SK-N-SH (cell line): ENCODE measurements at regions not wholly inside any gene's neighbourhood (a gene's known extent, or its start where the extent isn't known, plus 50 kb on each side); places are given as distances from the start of the nearest gene placed in this dataset.

Experiments used
- CTCF ChIA-PET: fragments of 300-600, 350-600 bp; formaldehyde crosslinking; extraction: SDS; loops from one replicate; lab custom pipeline; 2021; lab: Yijun Ruan, JAX
- POLR2A ChIA-PET: fragments of 350-600 bp; sonication (Branson Sonifier 250); formaldehyde crosslinking; extraction: SDS; loops from one replicate; lab custom pipeline; 2020; ENCODE audit warnings: antibody characterized with exemption, inconsistent platforms; lab: Yijun Ruan, JAX
- DNase-seq: peaks from one replicate; pipeline ENCODE4 v3.0.0; 2012
- H2AFZ ChIP-seq: fragments of 200-600 bp; sonication (generic); 2 replicates; pipeline ENCODE4 v1.8.1; 2016; ENCODE audit warnings: antibody characterized with exemption, mild to moderate bottlenecking, low read depth
- H3F3A ChIP-seq: fragments of 200-600 bp; sonication (generic); replicated peaks from 2 replicates; pipeline ENCODE3; 2016; ENCODE audit warnings: antibody characterized with exemption, mild to moderate bottlenecking; ENCODE audit not compliant: insufficient read depth
- H3K27ac ChIP-seq, 2 experiments: fragments of 200-500 bp in 1 of 2; fragments of 200-600 bp in 1 of 2; sonication (Bioruptor generic) in 1 of 2; sonication (generic), shearing (Covaris generic) in 1 of 2; 2 replicates each; pipeline versions ENCODE4 v1.5.1 to v1.6.1; 2014 to 2016; ENCODE audit warnings: low read depth in 2 of 2, inconsistent platforms in 1 of 2, low read length in 1 of 2, mild to moderate bottlenecking in 1 of 2, mixed read lengths in 1 of 2
- H3K27me3 ChIP-seq: fragments of 200-600 bp; sonication (generic), shearing (Covaris generic); 2 replicates; pipeline ENCODE4 v1.6.1; 2016; ENCODE audit warnings: mixed run types; ENCODE audit not compliant: insufficient read depth
- H3K36me3 ChIP-seq, 2 experiments: fragments of 200-500 bp in 1 of 2; fragments of 200-600 bp in 1 of 2; sonication (Bioruptor generic) in 1 of 2; sonication (generic) in 1 of 2; replicated peaks in 1 of 2; 2 replicates each; pipeline versions ENCODE3 to v1.5.1; 2014 to 2016; ENCODE audit warnings: low read length in 1 of 2, mild to moderate bottlenecking in 1 of 2; ENCODE audit not compliant: insufficient read depth in 2 of 2, control insufficient read depth in 1 of 2
- H3K4me1 ChIP-seq, 2 experiments: fragments of 200-500 bp in 1 of 2; fragments of 200-600 bp in 1 of 2; sonication (Bioruptor generic) in 1 of 2; sonication (generic), shearing (Covaris generic) in 1 of 2; 2 replicates each; pipeline versions ENCODE4 v1.5.1 to v1.6.1; 2014 to 2016; ENCODE audit warnings: low read depth in 1 of 2, low read length in 1 of 2, mixed run types in 1 of 2; ENCODE audit not compliant: insufficient read depth in 2 of 2, control insufficient read depth in 1 of 2
- H3K4me2 ChIP-seq: fragments of 200-600 bp; sonication (generic), shearing (Covaris generic); 2 replicates; pipeline ENCODE4 v1.6.1; 2017; ENCODE audit warnings: mixed run types
- H3K4me3 ChIP-seq, 2 experiments: fragments of 200-500 bp in 1 of 2; fragments of 200-600 bp in 1 of 2; sonication (Bioruptor generic) in 1 of 2; sonication (generic), shearing (Covaris generic) in 1 of 2; 2 replicates each; pipeline versions ENCODE4 v1.5.1 to v1.8.1; 2014 to 2016; ENCODE audit warnings: low read depth in 2 of 2, inconsistent platforms in 1 of 2, low read length in 1 of 2, mild to moderate bottlenecking in 1 of 2, mixed read lengths in 1 of 2, moderate library complexity in 1 of 2
- H3K79me2 ChIP-seq: fragments of 200-600 bp; sonication (generic); 2 replicates; pipeline ENCODE4 v1.8.1; 2017; ENCODE audit warnings: mild to moderate bottlenecking; ENCODE audit not compliant: insufficient read depth
- H3K9ac ChIP-seq: fragments of 200-600 bp; sonication (generic); 2 replicates; pipeline ENCODE4 v1.6.1; 2017; ENCODE audit warnings: mixed run types
- H3K9me2 ChIP-seq: fragments of 200-600 bp; sonication (generic); 2 replicates; pipeline ENCODE4 v1.6.1; 2017; ENCODE audit warnings: mixed run types
- H3K9me3 ChIP-seq: fragments of 200-600 bp; sonication (generic); 2 replicates; pipeline ENCODE4 v1.6.1; 2017; ENCODE audit warnings: mixed run types, mild to moderate bottlenecking, moderate library complexity
- H4K20me1 ChIP-seq: fragments of 200-600 bp; sonication (generic); 2 replicates; pipeline ENCODE4 v1.6.1; 2017; ENCODE audit warnings: mild to moderate bottlenecking, mixed run types; ENCODE audit not compliant: insufficient read depth
- CTCF ChIP-seq: fragments of 200-600 bp; sonication (generic); IDR thresholded peaks from 2 replicates; pipeline ENCODE4 v1.6.1; 2017; ENCODE audit warnings: antibody characterized with exemption, mild to moderate bottlenecking, moderate library complexity
- EP300 ChIP-seq, 2 experiments: IDR thresholded peaks; 2 replicates each; pipeline versions ENCODE4 v1.4.0 to v1.6.1; 2012; ENCODE audit warnings: borderline replicate concordance in 1 of 2, low read depth in 1 of 2, low read length in 1 of 2
- EZH2phosphoT487 ChIP-seq: fragments of 200-600 bp; sonication (generic); IDR thresholded peaks from 2 replicates; pipeline ENCODE4 v1.6.1; 2017; ENCODE audit warnings: low read depth, mixed run types, mild to moderate bottlenecking, antibody characterized with exemption, moderate library complexity, borderline replicate concordance
- FOSL2 ChIP-seq: IDR thresholded peaks from 2 replicates; pipeline ENCODE4 v1.4.0; 2012; ENCODE audit warnings: low read depth, mild to moderate bottlenecking, moderate library complexity, borderline replicate concordance
- GABPA ChIP-seq: IDR thresholded peaks from 2 replicates; pipeline ENCODE4 v1.4.0; 2012; ENCODE audit warnings: low read depth, mild to moderate bottlenecking
- JUND ChIP-seq: IDR thresholded peaks from 2 replicates; pipeline ENCODE4 v1.4.0; 2012
- MAX ChIP-seq: IDR thresholded peaks from 2 replicates; pipeline ENCODE4 v1.4.0; 2012; ENCODE audit warnings: low read depth
- NFIC ChIP-seq: IDR thresholded peaks from 2 replicates; pipeline ENCODE4 v1.4.0; 2012; ENCODE audit warnings: borderline replicate concordance
- RAD21 ChIP-seq: IDR thresholded peaks from 2 replicates; pipeline ENCODE4 v1.6.1; 2012; ENCODE audit warnings: mild to moderate bottlenecking, low read length
- REST ChIP-seq: IDR thresholded peaks from 2 replicates; pipeline ENCODE4 v1.6.1; 2012; ENCODE audit warnings: mild to moderate bottlenecking, low read depth, low read length, moderate library complexity
- SIN3A ChIP-seq: IDR thresholded peaks from 2 replicates; pipeline ENCODE4 v1.6.1; 2012; ENCODE audit warnings: low read depth, mild to moderate bottlenecking, low read length, moderate library complexity, borderline replicate concordance
- TAF1 ChIP-seq: IDR thresholded peaks from 2 replicates; pipeline ENCODE4 v1.6.1; 2012; ENCODE audit warnings: low read depth, mild to moderate bottlenecking, low read length, moderate library complexity, borderline replicate concordance
- TCF12 ChIP-seq: IDR thresholded peaks from 2 replicates; pipeline ENCODE4 v1.4.0; 2012
- USF2 ChIP-seq: fragments of 150-350 bp; IDR thresholded peaks from 2 replicates; pipeline ENCODE4 v1.6.1; 2017; ENCODE audit warnings: antibody characterized with exemption, low read length, low read depth, borderline replicate concordance
- ZBTB33 ChIP-seq: IDR thresholded peaks from 2 replicates; pipeline ENCODE4 v1.4.0; 2012; ENCODE audit warnings: low read depth, borderline replicate concordance
- WGBS: methylation state at CpG from one replicate; pipeline ENCODE4 v1.1.6; 2017; ENCODE audit warnings: low lambda C conversion rate; 5-methylcytosine and 5-hydroxymethylcytosine counted together
- TF ChIP-seq, protein P1 (sequence below): fragments of 150-350 bp; IDR thresholded peaks from 2 replicates; pipeline ENCODE4 v1.6.1; 2016; ENCODE audit warnings: mild to moderate bottlenecking, low read depth, low read length

DNA sequence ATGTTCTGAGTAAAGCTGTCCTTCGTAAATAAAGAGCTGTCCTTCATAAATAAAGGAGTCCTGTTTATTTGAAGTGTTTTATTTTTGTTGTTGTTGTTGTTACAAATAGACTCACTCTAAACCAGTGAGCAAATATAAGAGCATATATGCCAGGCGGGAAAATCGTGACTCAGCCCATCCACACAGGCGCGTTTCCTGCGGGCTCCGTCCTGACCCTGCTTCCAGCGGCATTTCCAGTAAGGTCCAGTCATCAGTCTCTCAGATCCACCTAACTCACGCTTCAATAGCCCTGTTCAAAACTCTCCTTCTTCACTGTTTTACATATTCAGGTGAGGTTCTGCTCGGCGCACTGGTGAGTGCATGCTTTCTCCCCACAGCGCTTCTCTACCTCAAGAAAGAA lies 277.2 kb upstream of the ADARB2 start:
- 55% methylated on average over 12 of the region's 12 CpGs for WGBS
- Histone ChIP-seq H3F3A (no peaks in the 10 kb centered on the region), H3K9me2 (no peaks in the 10 kb centered on the region), H3K27me3 (no peaks in the 10 kb centered on the region), H2AFZ (no peak overlapping the region), H3K79me2 (no peaks in the 10 kb centered on the region), H3K9ac (no peak overlapping the region), H3K27ac (no peak overlapping the region), H3K4me2 (no peak overlapping the region), H3K4me3 (no peak overlapping the region), H3K4me1 (peaks cover 0 to 4% of the 10 kb centered on the region in 2 experiments; a peak in 1 of 4 replicates), H4K20me1 (no peaks in the 10 kb centered on the region), H3K36me3 (no peaks in the 10 kb centered on the region), H3K9me3 (no peaks in the 10 kb centered on the region)
- TF ChIP-seq, protein P1, sequence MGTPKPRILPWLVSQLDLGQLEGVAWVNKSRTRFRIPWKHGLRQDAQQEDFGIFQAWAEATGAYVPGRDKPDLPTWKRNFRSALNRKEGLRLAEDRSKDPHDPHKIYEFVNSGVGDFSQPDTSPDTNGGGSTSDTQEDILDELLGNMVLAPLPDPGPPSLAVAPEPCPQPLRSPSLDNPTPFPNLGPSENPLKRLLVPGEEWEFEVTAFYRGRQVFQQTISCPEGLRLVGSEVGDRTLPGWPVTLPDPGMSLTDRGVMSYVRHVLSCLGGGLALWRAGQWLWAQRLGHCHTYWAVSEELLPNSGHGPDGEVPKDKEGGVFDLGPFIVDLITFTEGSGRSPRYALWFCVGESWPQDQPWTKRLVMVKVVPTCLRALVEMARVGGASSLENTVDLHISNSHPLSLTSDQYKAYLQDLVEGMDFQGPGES = no peak
- TF ChIP-seq EP300 (IDR thresholded peaks at IDR 0.05; ENCODE audit: borderline replicate concordance in 1 of 2, low read depth in 1 of 2, low read length in 1 of 2) (no peak), FOSL2 (no peak), EZH2phosphoT487 (no peak), NFIC (no peak), TAF1 (no peak), REST (no peak), RAD21 (no peak), TCF12 (no peak), CTCF (no peak), USF2 (no peak), JUND (no peak), MAX (no peak), SIN3A (no peak), ZBTB33 (no peak), GABPA (no peak)
- ChIA-PET POLR2A (no interaction called here), CTCF (no interaction called here)
- DNase-seq = no peak
